ENCODE measurements at regions not wholly inside any gene's neighbourhood (a gene's known extent, or its start where the extent isn't known, plus 50 kb on each side); places are given as distances from the start of the nearest gene placed in this dataset.
A peak's percentile ranks its signal among the peaks of the same experiment; 100 is the strongest.

DNA sequence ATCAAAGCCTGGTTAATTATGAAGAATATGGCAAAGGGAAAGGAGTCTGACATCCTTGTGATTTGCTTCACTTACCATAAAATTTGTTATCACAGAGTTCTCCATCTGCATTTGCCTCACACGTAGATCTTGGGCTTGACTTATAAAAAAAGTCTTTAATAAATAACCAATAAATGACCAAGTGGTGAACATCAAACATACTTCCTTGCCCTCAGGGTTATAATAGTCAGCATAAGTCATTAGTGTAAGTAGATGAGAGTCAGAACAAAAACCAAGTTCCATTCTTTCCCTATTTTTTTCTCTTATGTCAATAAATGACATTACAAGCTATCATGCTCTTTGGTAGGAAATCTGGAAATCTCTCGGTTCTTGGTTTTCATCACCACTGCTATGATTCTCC is 635.4 kb upstream of the ATXN7L3B start:
- no peaks in the 10 kb centered on the region for H3K9me3 ChIP-seq
- TF ChIP-seq, protein P1, sequence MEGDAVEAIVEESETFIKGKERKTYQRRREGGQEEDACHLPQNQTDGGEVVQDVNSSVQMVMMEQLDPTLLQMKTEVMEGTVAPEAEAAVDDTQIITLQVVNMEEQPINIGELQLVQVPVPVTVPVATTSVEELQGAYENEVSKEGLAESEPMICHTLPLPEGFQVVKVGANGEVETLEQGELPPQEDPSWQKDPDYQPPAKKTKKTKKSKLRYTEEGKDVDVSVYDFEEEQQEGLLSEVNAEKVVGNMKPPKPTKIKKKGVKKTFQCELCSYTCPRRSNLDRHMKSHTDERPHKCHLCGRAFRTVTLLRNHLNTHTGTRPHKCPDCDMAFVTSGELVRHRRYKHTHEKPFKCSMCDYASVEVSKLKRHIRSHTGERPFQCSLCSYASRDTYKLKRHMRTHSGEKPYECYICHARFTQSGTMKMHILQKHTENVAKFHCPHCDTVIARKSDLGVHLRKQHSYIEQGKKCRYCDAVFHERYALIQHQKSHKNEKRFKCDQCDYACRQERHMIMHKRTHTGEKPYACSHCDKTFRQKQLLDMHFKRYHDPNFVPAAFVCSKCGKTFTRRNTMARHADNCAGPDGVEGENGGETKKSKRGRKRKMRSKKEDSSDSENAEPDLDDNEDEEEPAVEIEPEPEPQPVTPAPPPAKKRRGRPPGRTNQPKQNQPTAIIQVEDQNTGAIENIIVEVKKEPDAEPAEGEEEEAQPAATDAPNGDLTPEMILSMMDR (IDR thresholded peaks at IDR 0.05), result no peak
- TF ChIP-seq POLR2AphosphoS5 (IDR thresholded peaks at IDR 0.05) (no peak), POLR2A (IDR thresholded peaks at IDR 0.05) (no peak), EP300 (IDR thresholded peaks at IDR 0.05) (no peak)
- 48 to 69% (median 56%) methylated on average over 2 of the region's 2 CpGs for WGBS, 5 donors
- no peaks in the 10 kb centered on the region for H3K36me3 ChIP-seq
- DNase-seq, result no peak
- intact Hi-C loops (cut with DNase I; ENCODE audit: low total_unique reads), result no loop called here
- no peak overlapping the region for H3K4me3 ChIP-seq
- H3K27ac ChIP-seq, result no peak overlapping the region
- H3K27me3 ChIP-seq, result no peaks in the 10 kb centered on the region
- no peaks in the 10 kb centered on the region for H3K4me1 ChIP-seq

DNA sequence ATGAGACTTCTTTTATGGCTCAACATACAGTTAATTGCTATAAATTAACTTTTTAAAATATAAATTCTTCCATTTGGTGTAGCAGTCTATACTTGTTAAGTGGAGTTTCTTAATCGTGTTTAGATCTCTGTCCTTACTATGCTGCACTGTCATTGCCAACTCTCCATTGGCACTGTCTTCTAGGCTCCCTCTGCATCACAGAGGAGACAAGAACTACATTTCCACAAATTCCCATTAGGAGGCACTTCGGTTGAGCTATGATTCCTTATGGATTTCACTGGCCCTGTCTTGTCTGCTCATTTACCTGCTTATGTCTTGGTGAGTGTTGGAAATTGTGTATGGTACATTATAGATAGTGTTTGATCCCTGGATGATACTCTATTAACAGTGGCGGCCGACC is 630.9 kb upstream of the ATXN7L3B start:
- Histone ChIP-seq H3K4me3 (no peak overlapping the region), H3K9me3 (no peaks in the 10 kb centered on the region), H3K27ac (no peak overlapping the region), H3K27me3 (no peaks in the 10 kb centered on the region), H3K36me3 (no peaks in the 10 kb centered on the region), H3K4me1 (no peaks in the 10 kb centered on the region)
- no peak for DNase-seq
- intact Hi-C loops (cut with DNase I; ENCODE audit: low total_unique reads), result no loop called here
- 79 to 91% (median 82%) methylated on average over 4 of the region's 4 CpGs for WGBS, 5 donors
- no peak for TF ChIP-seq EP300 (IDR thresholded peaks at IDR 0.05)
- no peak for TF ChIP-seq POLR2A (IDR thresholded peaks at IDR 0.05)
- TF ChIP-seq, protein P1 (IDR thresholded peaks at IDR 0.05), result no peak
- TF ChIP-seq POLR2AphosphoS5 (IDR thresholded peaks at IDR 0.05), result no peak

DNA sequence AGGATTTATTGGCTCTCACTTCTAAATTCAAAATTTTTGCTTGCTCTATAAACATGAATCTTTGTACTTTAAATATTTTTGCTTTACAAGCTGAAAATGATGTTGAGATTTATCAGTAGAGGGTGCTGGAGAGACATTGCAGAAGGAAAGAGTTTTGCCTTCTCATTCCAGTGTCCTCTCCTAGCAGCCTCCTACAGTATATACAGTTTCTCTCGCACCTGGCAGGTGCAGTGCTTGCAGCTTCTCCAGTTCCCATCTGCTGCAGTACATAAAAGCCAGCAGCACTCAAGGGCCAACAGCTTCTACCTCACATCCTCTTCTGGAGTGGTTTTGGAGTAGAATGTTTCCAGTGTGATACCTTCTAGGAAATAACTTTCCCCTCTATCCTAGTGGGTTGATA is 601.8 kb upstream of the ATXN7L3B start:
- no peaks in the 10 kb centered on the region for H3K36me3 ChIP-seq
- H3K4me3 ChIP-seq, result no peak overlapping the region
- no peaks in the 10 kb centered on the region for H3K4me1 ChIP-seq
- no peaks in the 10 kb centered on the region for H3K27me3 ChIP-seq
- no peaks in the 10 kb centered on the region for H3K9me3 ChIP-seq
- intact Hi-C loops (cut with DNase I; ENCODE audit: low total_unique reads), result no loop called here
- DNase-seq, result peak in 1 of 2 donors; percentile 16
- TF ChIP-seq EP300 (IDR thresholded peaks at IDR 0.05), result no peak
- TF ChIP-seq, protein P1 (IDR thresholded peaks at IDR 0.05), result no peak
- no peak for TF ChIP-seq POLR2AphosphoS5 (IDR thresholded peaks at IDR 0.05)
- no peak for TF ChIP-seq POLR2A (IDR thresholded peaks at IDR 0.05)
- 25 to 58% (median 30%) methylated on average over 1 of the region's 1 CpG for WGBS, 5 donors
- H3K27ac ChIP-seq, result no peak overlapping the region

DNA sequence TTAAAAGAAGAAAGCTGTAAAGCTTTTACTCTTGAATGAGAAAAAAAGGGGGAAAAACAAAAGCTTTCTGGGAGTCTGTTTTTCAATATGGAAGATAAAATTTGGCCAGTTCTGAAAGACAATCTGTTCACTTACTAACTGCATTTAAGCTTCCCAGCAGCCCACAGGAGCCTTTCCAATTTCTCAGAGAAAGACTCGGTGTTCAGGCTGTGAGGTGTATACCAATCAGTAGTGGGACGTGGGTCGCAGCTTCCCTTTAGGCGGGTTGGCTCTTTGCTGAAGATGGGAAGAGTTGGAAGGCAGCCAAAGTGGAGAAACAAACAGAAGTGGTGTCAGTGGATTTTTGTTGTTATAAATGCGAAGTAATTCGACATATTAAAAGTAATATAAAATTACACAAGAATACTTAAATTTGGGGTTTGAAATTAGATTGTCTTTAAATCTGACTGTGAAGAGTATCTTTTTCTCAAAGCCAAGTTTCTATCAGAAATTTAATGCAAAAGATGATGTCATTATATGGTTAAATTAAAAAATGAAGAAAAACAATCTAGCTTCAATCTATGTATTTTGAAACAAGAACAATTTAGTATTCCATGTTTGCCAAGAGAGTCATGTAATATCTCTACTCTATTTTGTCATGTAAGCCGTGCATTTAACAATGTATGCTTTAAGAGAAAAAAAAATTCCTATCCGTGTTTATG is 590.2 kb upstream of the ATXN7L3B start:
- no peak for TF ChIP-seq POLR2AphosphoS5 (IDR thresholded peaks at IDR 0.05)
- TF ChIP-seq POLR2A (IDR thresholded peaks at IDR 0.05), result no peak
- TF ChIP-seq, protein P1 (IDR thresholded peaks at IDR 0.05), result no peak
- no peak for TF ChIP-seq EP300 (IDR thresholded peaks at IDR 0.05)
- no peaks in the 10 kb centered on the region for H3K4me1 ChIP-seq

More for the DNA sequence above, 590.2 kb upstream of the ATXN7L3B start:
- 74 to 85% (median 82%) methylated on average over 8 of the region's 8 CpGs for WGBS, 5 donors
- no peak overlapping the region for H3K4me3 ChIP-seq
- intact Hi-C loops (cut with DNase I; ENCODE audit: low total_unique reads), result no loop called here
- no peak overlapping the region for H3K27ac ChIP-seq
- DNase-seq, result no peak
- no peaks in the 10 kb centered on the region for H3K27me3 ChIP-seq
- H3K9me3 ChIP-seq, result no peaks in the 10 kb centered on the region
- H3K36me3 ChIP-seq, result no peaks in the 10 kb centered on the region
